HG02970 (cell line): ENCODE measurements at regions not wholly inside any gene's neighbourhood (a gene's known extent, or its start where the extent isn't known, plus 50 kb on each side); places are given as distances from the start of the nearest gene placed in this dataset.

Experiments used
- ATAC-seq: cut with Tn5 transposase; IDR thresholded peaks from one replicate; pipeline ENCODE4 v1.9.1; 2021; ENCODE audit warnings: mild to moderate bottlenecking, moderate library complexity, moderate number of reproducible peaks; ENCODE audit not compliant: unreplicated experiment, low FRiP score

GRCh38 chr2:41431756-41432155, 616.1 kb upstream of the PKDCC start:
- no peak for ATAC-seq

GRCh38 chr2:41432459-41432858, 615.4 kb upstream of the PKDCC start:
- ATAC-seq = no peak

GRCh38 chr2:41434991-41435390, 612.8 kb upstream of the PKDCC start:
- ATAC-seq = no peak

GRCh38 chr2:41441958-41442357, 605.9 kb upstream of the PKDCC start:
- no peak for ATAC-seq

- no peak for ATAC-seq
These were observed 602.0 kb upstream of the PKDCC start for GRCh38 chr2:41445865-41446264.

GRCh38 chr2:41446266-41446665, 601.6 kb upstream of the PKDCC start:
- ATAC-seq = no peak

GRCh38 chr2:41448221-41448620, 599.6 kb upstream of the PKDCC start:
- no peak for ATAC-seq

GRCh38 chr2:41457026-41457425, 590.8 kb upstream of the PKDCC start:
- ATAC-seq = no peak

- no peak for ATAC-seq
These were observed 587.2 kb upstream of the PKDCC start for GRCh38 chr2:41460661-41461060.

GRCh38 chr2:41464395-41464794, 583.4 kb upstream of the PKDCC start:
- ATAC-seq = no peak

- no peak for ATAC-seq
These were observed 571.9 kb upstream of the PKDCC start for GRCh38 chr2:41475959-41476358.

- no peak for ATAC-seq
These were observed 565.2 kb upstream of the PKDCC start for GRCh38 chr2:41482659-41483058.

- ATAC-seq = no peak
These were observed 564.6 kb upstream of the PKDCC start for GRCh38 chr2:41483226-41483625.

GRCh38 chr2:41483982-41484857, 563.6 kb upstream of the PKDCC start:
- ATAC-seq = no peak

GRCh38 chr2:41484858-41485234, 563.0 kb upstream of the PKDCC start:
- ATAC-seq = no peak

GRCh38 chr2:41486948-41487347, 560.9 kb upstream of the PKDCC start:
- ATAC-seq = no peak

GRCh38 chr2:41488888-41489287, 558.9 kb upstream of the PKDCC start:
- no peak for ATAC-seq

GRCh38 chr2:41489638-41490037, 558.2 kb upstream of the PKDCC start:
- ATAC-seq = no peak

GRCh38 chr2:41495050-41495449, 552.8 kb upstream of the PKDCC start:
- ATAC-seq = no peak

GRCh38 chr2:41496908-41497307, 550.9 kb upstream of the PKDCC start:
- ATAC-seq = no peak

- ATAC-seq = no peak
These were observed 549.0 kb upstream of the PKDCC start for GRCh38 chr2:41498781-41499180.

GRCh38 chr2:41500895-41501294, 546.9 kb upstream of the PKDCC start:
- ATAC-seq = no peak
